Activated CD4-positive, alpha-beta T cell treated with anti-CD3 and anti-CD28 coated beads for 36 hours (primary cell): ENCODE measurements at regions not wholly inside any gene's neighbourhood (a gene's known extent, or its start where the extent isn't known, plus 50 kb on each side); places are given as distances from the start of the nearest gene placed in this dataset.
"Not testable (repeated sequence)": the region's sequence is repeated elsewhere in the genome, so short reads cannot be mapped to it uniquely, and the experiment has no call there.

Source experiments
- ATAC-seq: fragments of 200-7000 bp; cut with Tn5 transposase; one replicate; pipeline ENCODE4 v1.10.0; 2021; ENCODE audit warnings: mild to moderate bottlenecking, moderate library complexity
- CTCF ChIA-PET: fragments of 350-600 bp; sonication (Branson Sonifier 250); formaldehyde crosslinking; loops from one replicate; lab custom pipeline; 2021; ENCODE audit warnings: antibody characterized with exemption; lab: Charles Lee
- POLR2A ChIA-PET: fragments of 350-600 bp; sonication (Branson Sonifier 250); formaldehyde crosslinking; loops from one replicate; lab custom pipeline; 2021; ENCODE audit warnings: antibody characterized with exemption, inconsistent platforms; lab: Charles Lee
- DNase-seq: peaks from one replicate; pipeline ENCODE4 v3.0.0-alpha.2; 2020
- H3K27ac Mint-ChIP-seq: one replicate; pipeline ENCODE4 v1.8.0; 2021; ENCODE audit warnings: mixed read lengths
- H3K27me3 Mint-ChIP-seq: one replicate; pipeline ENCODE4 v1.8.0; 2021; ENCODE audit warnings: mixed read lengths
- H3K36me3 Mint-ChIP-seq: one replicate; pipeline ENCODE4 v1.8.0; 2021; ENCODE audit warnings: low read depth, mixed read lengths
- H3K4me1 Mint-ChIP-seq: one replicate; pipeline ENCODE4 v1.8.0; 2021; ENCODE audit warnings: mixed read lengths
- H3K4me3 Mint-ChIP-seq: one replicate; pipeline ENCODE4 v1.8.0; 2021; ENCODE audit warnings: mild to moderate bottlenecking, moderate library complexity, mixed read lengths
- H3K9me3 Mint-ChIP-seq: one replicate; pipeline ENCODE4 v1.8.0; 2021; ENCODE audit warnings: low read depth, mixed read lengths
- intact Hi-C, 2 experiments: fragments of 100-400 bp; cut with DNase I in 1 of 2; cut with micrococcal nuclease in 1 of 2; formaldehyde crosslinking; loops; one replicate each; pipeline versions ENCODE4 v1.14.2 to v1.15.1; 2022 to 2024; cut with DNase I, micrococcal nuclease

GRCh38 chr10:90086606-90087190, 385.3 kb downstream of the KIF20B start:
- H3K9me3 Mint-ChIP-seq, H3K27ac Mint-ChIP-seq, H3K4me1 Mint-ChIP-seq, H3K4me3 Mint-ChIP-seq, ATAC-seq, DNase-seq, H3K36me3 Mint-ChIP-seq, H3K27me3 Mint-ChIP-seq, CTCF ChIA-PET: not testable (repeated sequence)
- intact Hi-C loops, result loop anchor here (1.0 to 5.0 kb wide), 4 partner anchors 141 to 282 kb away; no protein-coding TSS in a partner anchor
- POLR2A ChIA-PET, result interaction anchor here (0.7 kb wide), 1 partner anchor 1107 kb away, joined by 3 read pairs; no protein-coding TSS in a partner anchor

- peaks cover 8% of the 10 kb centered on the region for H3K4me1 Mint-ChIP-seq
- ATAC-seq, result peak; percentile 96
Measured at GRCh38 chr10:90087197-90088023, 386.0 kb downstream of the KIF20B start.

GRCh38 chr10:90088024-90088317, 386.6 kb downstream of the KIF20B start:
- intact Hi-C loops, result loop anchor here in 1 of 2 experiments (5.0 kb wide), 1 partner anchor 139 kb away; no protein-coding TSS in a partner anchor
- no peak for ATAC-seq
- Mint-ChIP-seq H3K27me3 (peaks cover 3% of the 10 kb centered on the region), H3K27ac (no peak overlapping the region), H3K4me3 (no peak overlapping the region), H3K36me3 (no peaks in the 10 kb centered on the region), H3K4me1 (peaks cover 8% of the 10 kb centered on the region), H3K9me3 (no peaks in the 10 kb centered on the region)
- CTCF ChIA-PET, result interaction anchor here (0.7 to 1.4 kb wide), 2 partner anchors 10 to 37 kb away, joined by 3 read pairs; no protein-coding TSS in a partner anchor
- DNase-seq, result no peak
- POLR2A ChIA-PET, result no interaction called here

More at GRCh38 chr10:90087197-90088023, 386.0 kb downstream of the KIF20B start:
- no peak overlapping the region for H3K4me3 Mint-ChIP-seq
- H3K27me3 Mint-ChIP-seq, result peaks cover 2% of the 10 kb centered on the region
- peak; percentile 36 for DNase-seq
- POLR2A ChIA-PET, result interaction anchor here (0.7 kb wide), 1 partner anchor 1107 kb away, joined by 3 read pairs; no protein-coding TSS in a partner anchor
- CTCF ChIA-PET, result interaction anchor here (0.7 kb wide), 1 partner anchor 37 kb away, joined by 3 read pairs; no protein-coding TSS in a partner anchor
- no peak overlapping the region for H3K27ac Mint-ChIP-seq
- no peaks in the 10 kb centered on the region for H3K36me3 Mint-ChIP-seq
- no peaks in the 10 kb centered on the region for H3K9me3 Mint-ChIP-seq
- intact Hi-C loops, result loop anchor here (1.0 to 5.0 kb wide), 4 partner anchors 140 to 283 kb away; no protein-coding TSS in a partner anchor

- H3K4me3 Mint-ChIP-seq, result no peak overlapping the region
- peaks cover 8% of the 10 kb centered on the region for H3K4me1 Mint-ChIP-seq
- no peak overlapping the region for H3K27ac Mint-ChIP-seq
- no peaks in the 10 kb centered on the region for H3K36me3 Mint-ChIP-seq
- intact Hi-C loops, result loop anchor here in 1 of 2 experiments (5.0 kb wide), 1 partner anchor 138 kb away; no protein-coding TSS in a partner anchor
- ATAC-seq (no peak), DNase-seq (no peak)
- POLR2A ChIA-PET, result no interaction called here
- H3K9me3 Mint-ChIP-seq, result no peaks in the 10 kb centered on the region
- peaks cover 3% of the 10 kb centered on the region for H3K27me3 Mint-ChIP-seq
- CTCF ChIA-PET, result interaction anchor here (0.9 kb wide), 1 partner anchor 11 kb away, joined by 3 read pairs; no protein-coding TSS in a partner anchor
Measured at GRCh38 chr10:90089719-90090118, 388.3 kb downstream of the KIF20B start.

- ATAC-seq (no peak), DNase-seq (no peak)
- POLR2A ChIA-PET, result no interaction called here
- intact Hi-C loops, result no loop called here
- Mint-ChIP-seq H3K4me3 (no peak overlapping the region), H3K4me1 (no peaks in the 10 kb centered on the region), H3K27me3 (peaks cover 3% of the 10 kb centered on the region), H3K9me3 (no peaks in the 10 kb centered on the region), H3K27ac (no peak overlapping the region), H3K36me3 (no peaks in the 10 kb centered on the region)
- CTCF ChIA-PET, result no interaction called here
Measured at GRCh38 chr10:90096196-90096595, 394.8 kb downstream of the KIF20B start.

- H3K27me3 Mint-ChIP-seq, H3K27ac Mint-ChIP-seq, H3K36me3 Mint-ChIP-seq, H3K4me3 Mint-ChIP-seq, ATAC-seq, CTCF ChIA-PET, H3K4me1 Mint-ChIP-seq, POLR2A ChIA-PET, DNase-seq, intact Hi-C loops, H3K9me3 Mint-ChIP-seq: not testable (repeated sequence)
Measured at GRCh38 chr10:90107581-90107980, 406.2 kb downstream of the KIF20B start.

- CTCF ChIA-PET, result no interaction called here
Measured at GRCh38 chr10:90111671-90112070, 410.3 kb downstream of the KIF20B start.

GRCh38 chr10:90112681-90113080, 411.3 kb downstream of the KIF20B start:
- no peak overlapping the region for H3K4me3 Mint-ChIP-seq
- intact Hi-C loops, result no loop called here
- DNase-seq, result no peak
- peaks cover 2% of the 10 kb centered on the region for H3K27me3 Mint-ChIP-seq
- ChIA-PET POLR2A (no interaction called here), CTCF (no interaction called here)
- no peak overlapping the region for H3K27ac Mint-ChIP-seq
- H3K4me1 Mint-ChIP-seq, result no peaks in the 10 kb centered on the region
- ATAC-seq, result no peak
- peaks cover 4% of the 10 kb centered on the region for H3K9me3 Mint-ChIP-seq
- no peaks in the 10 kb centered on the region for H3K36me3 Mint-ChIP-seq

More at GRCh38 chr10:90111671-90112070, 410.3 kb downstream of the KIF20B start:
- Mint-ChIP-seq H3K36me3 (no peaks in the 10 kb centered on the region), H3K27ac (no peak overlapping the region), H3K4me3 (no peak overlapping the region), H3K27me3 (no peaks in the 10 kb centered on the region), H3K4me1 (no peaks in the 10 kb centered on the region), H3K9me3 (peaks cover 2% of the 10 kb centered on the region)
- intact Hi-C loops, result no loop called here
- POLR2A ChIA-PET, result no interaction called here
- no peak for ATAC-seq
- no peak for DNase-seq

GRCh38 chr10:90118567-90118966, 417.2 kb downstream of the KIF20B start:
- H3K4me1 Mint-ChIP-seq, H3K36me3 Mint-ChIP-seq, CTCF ChIA-PET, H3K27ac Mint-ChIP-seq, H3K9me3 Mint-ChIP-seq, ATAC-seq, intact Hi-C loops, POLR2A ChIA-PET, DNase-seq, H3K27me3 Mint-ChIP-seq, H3K4me3 Mint-ChIP-seq: not testable (repeated sequence)

GRCh38 chr10:90119631-90120280, 418.4 kb downstream of the KIF20B start:
- DNase-seq, H3K9me3 Mint-ChIP-seq, H3K4me3 Mint-ChIP-seq, intact Hi-C loops, H3K4me1 Mint-ChIP-seq, POLR2A ChIA-PET, ATAC-seq, H3K36me3 Mint-ChIP-seq, H3K27ac Mint-ChIP-seq, CTCF ChIA-PET, H3K27me3 Mint-ChIP-seq: not testable (repeated sequence)

GRCh38 chr10:90125456-90126255, 424.3 kb downstream of the KIF20B start:
- Mint-ChIP-seq H3K27me3 (peaks cover 2% of the 10 kb centered on the region), H3K27ac (no peak overlapping the region), H3K36me3 (no peaks in the 10 kb centered on the region), H3K4me3 (no peak overlapping the region), H3K4me1 (no peaks in the 10 kb centered on the region), H3K9me3 (no peaks in the 10 kb centered on the region)
- CTCF ChIA-PET, result no interaction called here
- DNase-seq (no peak), ATAC-seq (no peak)
- POLR2A ChIA-PET, result no interaction called here
- intact Hi-C loops, result no loop called here
